Loucy (cell line): ENCODE measurements at regions not wholly inside any gene's neighbourhood (a gene's known extent, or its start where the extent isn't known, plus 50 kb on each side); places are given as distances from the start of the nearest gene placed in this dataset.

Experiments used
- CTCF ChIP-seq: fragments of 200-600 bp; sonication (generic); conservative IDR thresholded peaks from 2 replicates; pipeline ENCODE4 v1.5.1; 2014; ENCODE audit warnings: mild to moderate bottlenecking, antibody characterized with exemption, low read length
- EZH2phosphoT487 ChIP-seq: fragments of 200-600 bp; IDR thresholded peaks from 2 replicates; pipeline ENCODE4 v1.6.1; 2018; ENCODE audit warnings: antibody characterized with exemption, mild to moderate bottlenecking, moderate library complexity, borderline replicate concordance

GRCh38 chr2:2874805-2875204 lies 502.8 kb downstream of the EIPR1 start:
- no peak for TF ChIP-seq CTCF
- TF ChIP-seq EZH2phosphoT487: no peak
